Caco-2 (cell line): ENCODE measurements at regions not wholly inside any gene's neighbourhood (a gene's known extent, or its start where the extent isn't known, plus 50 kb on each side); places are given as distances from the start of the nearest gene placed in this dataset.

Experiments
- BruUV-seq: library from RNA; stranded (reverse); fragments of 400-500 nt; replicated peaks from 2 replicates; lab custom pipeline; 2021; lab: Mats Ljungman, UMichigan
- CTCF ChIA-PET: fragments of 300-600 bp; sonication (Branson Sonifier 250); formaldehyde crosslinking; loops from one replicate; lab custom pipeline; 2022; ENCODE audit warnings: antibody characterized with exemption; lab: Charles Lee
- POLR2A ChIA-PET: fragments of 300-600 bp; sonication (Branson Sonifier 250); formaldehyde crosslinking; loops from one replicate; lab custom pipeline; 2022; ENCODE audit warnings: antibody characterized with exemption; lab: Charles Lee
- DNase-seq, 2 experiments: peaks; one replicate each; pipeline versions ENCODE4 v3.0.0 to v3.0.0-alpha.2; 2020 to 2022
- H3K27me3 ChIP-seq: replicated peaks from 2 replicates; pipeline ENCODE4 v1.6.0; 2011; ENCODE audit warnings: low read length; ENCODE audit not compliant: control insufficient read depth, insufficient read depth
- H3K36me3 ChIP-seq: 2 replicates; pipeline ENCODE4 v1.5.1; 2011; ENCODE audit warnings: low read length; ENCODE audit not compliant: control insufficient read depth, insufficient read depth
- H3K4me1 ChIP-seq: fragments of 250-450 bp; sonication (Bioruptor Pico); 2 replicates; pipeline ENCODE4 v1.5.1; 2020; ENCODE audit warnings: mild to moderate bottlenecking
- H3K4me3 ChIP-seq: 2 replicates; pipeline ENCODE4 v1.5.1; 2011; ENCODE audit warnings: low read depth, mild to moderate bottlenecking, control low read depth, low read length
- H3K9me3 ChIP-seq: fragments of 250-450 bp; sonication (Bioruptor Pico); 2 replicates; pipeline ENCODE4 v1.5.1; 2020; ENCODE audit warnings: mild to moderate bottlenecking, moderate library complexity
- H3K27ac Mint-ChIP-seq: one replicate; pipeline ENCODE4 v1.8.0; 2022; ENCODE audit warnings: mixed read lengths; ENCODE audit not compliant: unreplicated experiment
- H3K27me3 Mint-ChIP-seq: one replicate; pipeline ENCODE4 v1.8.0; 2022; ENCODE audit warnings: mixed read lengths; ENCODE audit not compliant: insufficient read depth, unreplicated experiment
- H3K36me3 Mint-ChIP-seq: one replicate; pipeline ENCODE4 v1.8.0; 2022; ENCODE audit warnings: mild to moderate bottlenecking, mixed read lengths; ENCODE audit not compliant: insufficient read depth, unreplicated experiment
- H3K4me1 Mint-ChIP-seq: one replicate; pipeline ENCODE4 v1.8.0; 2022; ENCODE audit warnings: low read depth, mixed read lengths; ENCODE audit not compliant: unreplicated experiment
- H3K4me3 Mint-ChIP-seq: one replicate; pipeline ENCODE4 v1.8.0; 2022; ENCODE audit warnings: mild to moderate bottlenecking, moderate library complexity, mixed read lengths; ENCODE audit not compliant: unreplicated experiment
- H3K9me3 Mint-ChIP-seq: one replicate; pipeline ENCODE4 v1.8.0; 2022; ENCODE audit warnings: mixed read lengths; ENCODE audit not compliant: unreplicated experiment
- intact Hi-C: fragments of 100-400 bp; cut with micrococcal nuclease; formaldehyde crosslinking; loops from one replicate; pipeline ENCODE4 v1.10.0; 2022; ENCODE audit not compliant: unreplicated experiment
- TF ChIP-seq, protein P1 (sequence below), 2 experiments: fragments of 200-600 bp in 1 of 2; IDR thresholded peaks; 1 replicate in 1 of 2; 2 replicates in 1 of 2; pipeline versions ENCODE4 v1.5.1 to v1.8.0; 2011 to 2022; ENCODE audit warnings: antibody characterized with exemption in 1 of 2, control low read depth in 1 of 2, inconsistent platforms in 1 of 2, low read depth in 1 of 2, low read length in 1 of 2, mild to moderate bottlenecking in 1 of 2, moderate library complexity in 1 of 2; ENCODE audit not compliant: insufficient read depth in 1 of 2, severe bottlenecking in 1 of 2, unreplicated experiment in 1 of 2

DNA sequence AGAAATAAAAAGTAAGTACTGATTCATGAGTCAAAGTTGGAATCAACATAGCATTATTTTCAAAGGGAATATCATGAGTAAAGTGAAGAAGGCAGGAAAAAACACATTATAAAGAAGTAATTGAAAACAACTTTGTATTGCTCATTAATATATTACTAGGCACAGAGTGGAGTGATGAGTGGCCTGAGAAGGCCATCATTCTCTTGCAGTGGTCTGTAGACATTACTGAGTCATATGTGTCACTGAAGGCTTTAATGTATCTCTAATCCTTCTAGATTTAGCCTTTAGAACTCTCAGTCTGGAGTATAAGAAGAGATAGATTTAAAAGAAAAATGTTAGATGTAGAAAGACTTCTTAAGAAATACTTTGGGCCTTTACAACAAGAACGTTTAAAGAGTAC lies 881.4 kb downstream of the DNAH5 start:
- peaks cover 15% of the 10 kb centered on the region; the same call in 1 of the 2 replicates for H3K4me1 ChIP-seq
- H3K4me3 ChIP-seq = no peak overlapping the region
- peaks cover 35% of the 10 kb centered on the region for H3K9me3 Mint-ChIP-seq
- H3K4me3 Mint-ChIP-seq = no peak overlapping the region
- TF ChIP-seq, protein P1, sequence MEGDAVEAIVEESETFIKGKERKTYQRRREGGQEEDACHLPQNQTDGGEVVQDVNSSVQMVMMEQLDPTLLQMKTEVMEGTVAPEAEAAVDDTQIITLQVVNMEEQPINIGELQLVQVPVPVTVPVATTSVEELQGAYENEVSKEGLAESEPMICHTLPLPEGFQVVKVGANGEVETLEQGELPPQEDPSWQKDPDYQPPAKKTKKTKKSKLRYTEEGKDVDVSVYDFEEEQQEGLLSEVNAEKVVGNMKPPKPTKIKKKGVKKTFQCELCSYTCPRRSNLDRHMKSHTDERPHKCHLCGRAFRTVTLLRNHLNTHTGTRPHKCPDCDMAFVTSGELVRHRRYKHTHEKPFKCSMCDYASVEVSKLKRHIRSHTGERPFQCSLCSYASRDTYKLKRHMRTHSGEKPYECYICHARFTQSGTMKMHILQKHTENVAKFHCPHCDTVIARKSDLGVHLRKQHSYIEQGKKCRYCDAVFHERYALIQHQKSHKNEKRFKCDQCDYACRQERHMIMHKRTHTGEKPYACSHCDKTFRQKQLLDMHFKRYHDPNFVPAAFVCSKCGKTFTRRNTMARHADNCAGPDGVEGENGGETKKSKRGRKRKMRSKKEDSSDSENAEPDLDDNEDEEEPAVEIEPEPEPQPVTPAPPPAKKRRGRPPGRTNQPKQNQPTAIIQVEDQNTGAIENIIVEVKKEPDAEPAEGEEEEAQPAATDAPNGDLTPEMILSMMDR (IDR thresholded peaks at IDR 0.05; ENCODE audit: insufficient read depth in 1 of 2, low read depth in 1 of 2, low read length in 1 of 2, severe bottlenecking in 1 of 2, unreplicated experiment in 1 of 2) = no peak
- H3K27me3 ChIP-seq = no peaks in the 10 kb centered on the region
- H3K36me3 ChIP-seq = no peaks in the 10 kb centered on the region
- intact Hi-C loops = no loop called here
- H3K9me3 ChIP-seq = peaks cover 9% of the 10 kb centered on the region
- ChIA-PET POLR2A (no interaction called here), CTCF (no interaction called here)
- no peaks in the 10 kb centered on the region for H3K27me3 Mint-ChIP-seq
- no peaks in the 10 kb centered on the region for H3K4me1 Mint-ChIP-seq
- no peak overlapping the region for H3K27ac Mint-ChIP-seq
- no TSS peak for BruUV-seq
- no peaks in the 10 kb centered on the region for H3K36me3 Mint-ChIP-seq
- no peak for DNase-seq

DNA sequence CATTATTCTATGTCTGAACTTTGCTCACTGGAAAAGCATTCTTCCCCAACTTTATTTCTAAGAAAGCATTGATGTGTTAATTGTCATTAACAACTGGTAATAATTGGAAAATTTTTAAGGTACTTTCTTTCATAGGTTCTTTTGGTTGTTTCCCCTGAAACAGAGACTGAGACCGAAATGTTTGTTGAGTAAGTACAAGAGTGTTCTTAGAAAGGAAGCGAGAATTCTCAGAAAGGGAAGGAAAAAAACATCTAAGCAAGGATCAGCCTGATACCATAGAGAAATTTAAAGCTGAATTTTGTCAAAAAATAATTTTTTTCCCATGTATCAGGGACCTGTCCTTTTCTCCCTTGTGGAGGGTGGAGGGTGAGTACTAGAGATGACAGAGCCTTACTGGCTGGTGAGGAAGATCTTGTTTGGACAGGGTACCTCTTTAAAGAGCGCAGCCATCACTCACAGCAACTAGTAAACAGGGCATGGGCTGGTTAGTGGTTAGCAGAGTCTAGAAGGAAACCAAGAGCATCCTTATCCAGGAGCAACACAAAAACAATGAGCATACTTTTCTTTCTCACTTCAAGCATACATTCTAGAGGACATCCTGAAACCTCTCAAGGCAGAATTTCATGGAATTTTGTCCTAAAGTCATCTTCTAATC lies 898.5 kb downstream of the DNAH5 start:
- no peak for DNase-seq
- POLR2A ChIA-PET = no interaction called here
- CTCF ChIA-PET = no interaction called here
- H3K36me3 Mint-ChIP-seq = no peaks in the 10 kb centered on the region
- no peaks in the 10 kb centered on the region for H3K9me3 Mint-ChIP-seq
- intact Hi-C loops = no loop called here
- H3K4me3 ChIP-seq = no peak overlapping the region
- no peaks in the 10 kb centered on the region for H3K36me3 ChIP-seq
- BruUV-seq = no TSS peak
- H3K27me3 ChIP-seq = no peaks in the 10 kb centered on the region
- H3K4me3 Mint-ChIP-seq = no peak overlapping the region
- no peaks in the 10 kb centered on the region for H3K27me3 Mint-ChIP-seq
- no peaks in the 10 kb centered on the region for H3K4me1 Mint-ChIP-seq
- no peaks in the 10 kb centered on the region for H3K4me1 ChIP-seq
- TF ChIP-seq, protein P1 (IDR thresholded peaks at IDR 0.05; ENCODE audit: insufficient read depth in 1 of 2, low read depth in 1 of 2, low read length in 1 of 2, severe bottlenecking in 1 of 2, unreplicated experiment in 1 of 2) = no peak
- H3K9me3 ChIP-seq = no peaks in the 10 kb centered on the region
- H3K27ac Mint-ChIP-seq = no peak overlapping the region

DNA sequence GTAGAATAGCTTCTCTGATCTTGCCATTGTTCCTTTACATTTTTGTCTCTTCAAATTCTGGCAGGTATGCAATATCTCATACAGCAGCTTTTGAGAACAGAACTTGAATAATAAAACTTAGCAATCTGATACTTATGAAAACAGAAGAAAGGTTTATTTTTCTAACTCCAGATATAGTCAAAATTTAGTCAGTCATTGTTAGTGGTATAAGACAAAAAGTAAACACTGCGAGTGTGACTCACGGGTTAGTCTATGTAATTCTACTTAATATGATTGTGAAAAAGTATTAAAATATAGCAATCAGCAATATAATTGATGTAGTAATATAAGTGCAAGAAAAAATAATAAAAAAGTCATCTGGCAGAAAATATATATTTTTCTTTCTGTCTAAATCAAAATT lies 910.4 kb downstream of the DNAH5 start:
- H3K36me3 Mint-ChIP-seq = no peaks in the 10 kb centered on the region

More for the DNA sequence above, 910.4 kb downstream of the DNAH5 start:
- Mint-ChIP-seq H3K9me3 (no peaks in the 10 kb centered on the region), H3K4me1 (no peaks in the 10 kb centered on the region), H3K27ac (no peak overlapping the region), H3K27me3 (no peaks in the 10 kb centered on the region), H3K4me3 (no peak overlapping the region)
- no peak for DNase-seq
- Histone ChIP-seq H3K36me3 (no peaks in the 10 kb centered on the region), H3K4me1 (no peaks in the 10 kb centered on the region), H3K27me3 (no peaks in the 10 kb centered on the region), H3K9me3 (no peaks in the 10 kb centered on the region), H3K4me3 (no peak overlapping the region)
- ChIA-PET POLR2A (no interaction called here), CTCF (no interaction called here)
- BruUV-seq = no TSS peak
- TF ChIP-seq, protein P1 (IDR thresholded peaks at IDR 0.05; ENCODE audit: insufficient read depth in 1 of 2, low read depth in 1 of 2, low read length in 1 of 2, severe bottlenecking in 1 of 2, unreplicated experiment in 1 of 2) = no peak
- intact Hi-C loops = no loop called here
